ENCODE measurements at regions not wholly inside any gene's neighbourhood (a gene's known extent, or its start where the extent isn't known, plus 50 kb on each side); places are given as distances from the start of the nearest gene placed in this dataset.

DNA sequence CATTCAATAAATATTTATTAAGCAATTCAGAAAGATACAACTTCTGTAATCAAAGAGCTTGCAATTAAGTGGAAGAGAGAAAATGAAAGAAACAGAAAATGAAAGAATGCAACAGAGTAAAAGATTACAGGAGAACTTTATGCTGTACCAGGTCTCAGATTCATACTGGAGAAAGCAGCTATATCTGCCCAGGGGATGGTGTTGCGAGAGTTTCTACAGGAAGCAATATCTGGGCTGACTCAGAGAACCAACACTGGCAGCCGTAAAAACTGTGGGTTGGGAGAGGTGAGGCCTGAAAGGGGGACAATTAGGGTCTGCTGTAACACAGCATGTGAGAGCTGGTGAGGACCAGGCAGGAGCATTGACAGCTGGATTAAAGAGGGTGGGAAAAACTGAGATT lies 256.7 kb upstream of the TCF21 start:
- DNase-seq, result no peak

DNA sequence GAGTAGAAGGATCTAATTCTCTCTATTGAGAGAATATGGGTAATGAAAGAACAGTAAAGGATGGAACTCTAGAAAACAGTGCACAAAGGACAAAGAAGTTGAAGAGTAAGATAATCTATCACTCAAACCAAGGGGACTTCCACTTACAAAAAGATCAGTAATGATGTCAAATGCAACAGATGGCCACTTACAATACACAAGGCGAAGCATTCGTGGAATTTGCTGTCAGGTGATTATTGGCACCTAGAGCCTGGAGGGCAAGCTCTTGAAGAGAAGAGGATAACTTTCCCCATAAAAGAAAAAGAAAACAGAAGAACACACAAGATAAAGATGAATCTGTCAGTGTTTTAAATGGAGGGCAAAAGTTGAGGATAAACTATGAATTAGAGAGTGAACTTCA lies 256.0 kb upstream of the TCF21 start:
- no peak for DNase-seq

DNA sequence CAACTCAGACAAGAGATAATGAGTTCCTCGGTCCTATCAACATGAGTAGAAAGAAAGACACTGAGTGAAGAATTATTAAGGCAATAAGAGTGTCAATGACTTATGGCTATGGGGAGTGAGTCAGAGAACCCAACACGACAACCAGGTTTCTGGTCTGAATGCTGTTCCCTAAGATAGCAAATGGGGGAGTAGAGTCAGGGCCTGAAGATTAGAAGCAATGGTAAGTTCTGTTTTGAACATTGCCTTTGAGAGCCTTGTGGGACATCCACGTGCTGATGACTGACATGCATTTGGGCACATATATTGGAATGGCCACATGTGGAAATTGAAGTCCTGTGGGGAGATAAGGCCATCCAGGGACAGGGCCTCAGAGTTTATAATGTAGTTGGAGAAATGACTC lies 254.4 kb upstream of the TCF21 start:
- DNase-seq, result no peak

DNA sequence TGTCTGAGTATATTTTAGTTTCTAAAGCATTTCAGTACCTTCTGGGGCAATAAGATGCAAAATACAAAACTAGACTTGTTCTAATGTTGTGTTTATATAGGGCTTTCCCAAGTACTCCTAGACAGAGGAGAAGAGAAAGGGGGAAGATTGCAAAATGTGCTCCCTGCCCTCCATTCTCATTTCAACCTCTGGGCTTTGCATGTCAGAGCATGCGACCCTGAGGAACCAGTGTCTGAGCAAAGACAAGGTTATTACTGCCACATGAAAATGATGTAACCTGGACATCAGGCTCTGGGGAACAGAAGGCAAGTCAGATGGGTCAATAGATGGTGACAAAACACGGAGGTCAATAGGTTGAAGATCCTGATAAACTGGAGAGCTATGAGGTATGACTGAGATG lies 253.5 kb upstream of the TCF21 start:
- no peak for DNase-seq

DNA sequence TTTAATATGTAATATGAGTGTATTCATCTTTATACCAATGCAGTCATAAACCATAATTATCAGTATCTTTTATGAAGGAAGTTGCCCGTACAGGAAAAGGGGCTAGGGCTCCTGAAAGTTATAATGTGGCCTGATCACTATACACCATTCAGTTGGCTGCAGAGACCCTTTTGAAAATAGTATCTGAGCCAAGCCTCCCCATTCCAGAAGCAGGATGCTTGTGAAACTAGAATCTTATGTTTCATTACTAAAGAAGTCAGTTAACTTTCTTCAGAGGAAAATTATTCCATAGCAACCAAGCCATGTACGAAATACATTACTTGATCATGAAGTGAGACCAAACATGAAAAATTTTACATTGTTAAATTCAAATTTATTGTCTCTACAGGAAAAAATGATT lies 251.5 kb upstream of the TCF21 start:
- DNase-seq, result no peak

DNA sequence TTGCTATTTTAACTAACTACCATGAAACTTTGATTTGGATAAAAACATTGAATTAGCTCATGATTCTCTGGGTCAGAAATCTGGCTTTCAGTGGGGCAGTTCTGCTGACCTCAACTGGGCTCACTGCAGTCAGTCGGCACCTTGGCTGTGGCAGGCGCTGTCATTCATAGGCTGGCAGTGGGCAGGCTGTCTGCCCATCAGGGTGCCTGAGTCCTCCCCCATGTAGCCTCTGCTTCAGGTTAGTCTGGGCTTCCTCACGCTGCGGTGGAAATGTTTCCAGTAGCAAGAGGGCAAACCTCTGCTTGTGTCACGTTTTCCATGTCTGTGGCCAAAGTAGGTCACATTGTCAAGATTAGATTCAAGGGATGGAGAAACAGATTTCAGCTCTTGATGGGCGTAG lies 251.0 kb upstream of the TCF21 start:
- no peak for DNase-seq

DNA sequence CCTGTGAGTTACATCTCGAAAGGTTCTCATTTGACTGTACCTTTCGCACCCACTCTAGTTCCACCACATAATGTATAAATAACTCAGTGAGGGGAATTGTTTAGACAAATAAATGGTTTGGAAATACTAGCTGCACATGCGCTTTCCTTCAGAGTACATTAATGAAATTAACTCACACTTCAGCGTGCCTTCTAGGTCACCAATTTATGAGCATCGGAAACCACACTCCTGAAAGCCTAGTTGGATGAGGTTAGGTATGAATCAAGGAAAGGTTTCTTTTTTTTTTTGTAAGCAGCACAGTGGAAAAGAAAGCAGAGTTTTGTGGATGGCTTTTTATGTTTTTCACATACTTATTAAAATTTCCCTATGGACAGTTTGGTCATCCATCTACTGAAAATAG lies 247.8 kb upstream of the TCF21 start:
- no peak for DNase-seq

DNA sequence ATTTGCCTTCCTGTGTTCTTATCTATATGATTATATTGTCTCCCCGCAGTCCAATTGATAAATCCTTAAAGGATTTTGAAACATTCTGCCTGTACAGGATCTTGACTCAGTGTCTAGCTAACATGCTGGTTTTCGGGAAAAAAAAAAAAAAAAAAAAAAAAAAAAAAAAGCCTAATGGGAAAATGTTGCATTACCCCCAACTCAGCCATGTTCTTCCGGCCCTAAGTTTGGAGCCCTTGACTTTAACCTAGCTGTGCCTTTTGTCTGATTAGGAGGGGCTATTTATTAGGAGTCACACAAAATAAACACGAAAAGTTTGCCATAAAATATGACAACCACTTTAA lies 244.4 kb upstream of the TCF21 start:
- no peak for DNase-seq

DNA sequence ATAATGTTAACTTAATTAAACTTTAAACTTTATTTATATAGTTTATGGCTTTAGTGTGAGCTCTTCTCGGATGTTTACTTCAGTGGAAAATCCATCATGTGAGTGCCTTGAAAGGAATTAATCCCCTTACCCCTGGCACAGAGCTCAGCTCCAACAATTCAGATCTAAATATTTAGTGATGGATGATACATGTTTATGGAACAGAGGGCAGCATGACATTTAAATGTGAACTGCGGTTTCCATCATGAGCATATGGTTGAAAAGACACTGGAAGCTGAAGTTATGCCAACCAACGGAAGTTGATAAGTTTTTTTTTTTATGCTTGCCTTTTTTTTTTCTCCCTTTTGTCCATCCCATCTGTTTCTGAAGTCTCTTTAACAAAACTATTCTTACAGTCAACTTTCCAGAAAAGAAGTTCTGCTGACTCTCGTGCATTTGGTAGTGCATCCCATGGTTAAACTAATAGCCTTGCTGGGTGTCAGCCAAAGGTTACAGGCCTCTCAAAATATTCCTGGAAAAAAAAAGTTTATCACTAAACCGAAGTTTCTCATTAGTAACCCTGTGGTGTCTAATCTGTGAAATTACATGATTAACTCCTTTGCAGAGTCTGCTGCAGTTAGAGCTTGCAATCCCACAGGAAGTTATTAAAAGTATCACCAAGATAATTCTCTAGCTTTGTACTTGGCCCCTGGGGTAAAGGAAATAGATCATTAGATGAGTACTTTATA lies 243.9 kb upstream of the TCF21 start:
- DNase-seq, result no peak

DNA sequence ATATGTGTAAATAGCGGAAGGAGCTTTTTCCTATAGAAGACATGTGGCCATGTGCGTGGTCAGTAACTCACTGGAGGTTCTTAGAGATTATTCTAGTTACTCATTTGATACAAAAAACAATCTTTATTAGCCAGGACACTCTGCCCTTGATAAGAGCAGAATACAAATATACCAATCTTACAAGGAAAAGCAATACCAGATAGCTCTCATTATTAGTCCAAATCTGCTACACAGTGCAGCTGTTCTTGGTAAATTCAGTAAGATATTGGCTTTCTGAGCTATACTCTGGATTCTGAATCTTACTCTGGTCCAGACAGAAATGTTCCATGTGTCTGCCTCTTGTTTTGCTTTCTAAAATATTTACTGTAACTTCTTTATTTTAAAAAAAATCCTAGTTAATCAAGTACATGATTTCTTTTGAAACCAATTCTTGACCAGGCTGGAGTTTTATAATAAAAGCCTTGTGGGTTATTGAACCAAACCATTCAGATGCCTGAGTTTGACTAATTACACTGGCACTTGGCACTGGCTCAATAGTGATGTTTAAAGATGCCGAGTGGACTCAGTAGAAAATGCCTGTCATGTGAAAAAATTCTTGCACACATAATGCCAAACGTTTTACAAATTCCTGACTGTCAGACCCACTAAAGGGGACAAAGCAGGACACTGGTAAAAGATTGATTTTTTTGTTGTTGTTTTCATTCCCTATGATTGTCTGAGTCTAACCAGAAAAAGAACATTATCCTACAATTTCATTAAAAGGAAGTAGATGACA lies 242.8 kb upstream of the TCF21 start:
- no peak for DNase-seq

DNA sequence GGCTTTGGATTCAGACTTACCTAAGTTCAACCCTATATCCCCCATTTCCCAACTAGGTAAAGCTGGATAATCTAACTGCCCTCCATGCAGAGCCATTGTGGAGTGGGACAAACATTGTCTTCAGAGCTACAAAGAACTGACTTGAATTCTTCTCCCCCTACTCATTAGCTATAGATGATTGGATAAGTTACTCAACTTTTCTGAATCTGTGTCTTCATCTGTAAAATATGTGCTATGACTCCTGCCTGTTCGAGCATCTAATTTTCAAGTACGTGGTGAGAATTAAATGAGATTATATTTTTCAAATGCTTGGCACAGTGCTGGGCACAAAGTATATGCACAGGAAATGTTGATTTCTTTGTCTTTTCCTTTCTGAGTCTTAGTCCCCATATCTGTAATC lies 240.3 kb upstream of the TCF21 start:
- no peak for DNase-seq

DNA sequence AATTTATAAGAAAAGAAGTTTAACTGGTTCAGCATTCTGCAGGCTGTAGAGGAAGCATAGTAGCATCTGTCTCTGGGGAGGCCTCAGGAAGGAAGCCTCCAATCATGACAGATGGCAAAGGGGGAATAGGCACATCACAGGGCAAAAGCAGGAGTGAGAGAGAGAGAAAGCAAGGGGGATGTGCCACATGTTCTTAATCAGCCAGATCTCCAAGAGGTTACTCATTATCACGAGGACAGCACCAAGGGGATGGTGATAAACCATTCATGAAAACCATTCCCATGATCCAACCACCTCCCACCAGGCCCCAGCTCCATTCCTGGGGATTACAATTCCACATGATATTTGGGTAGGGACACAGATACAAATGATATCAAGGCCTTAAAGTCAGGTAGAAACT lies 217.5 kb upstream of the TCF21 start:
- no peak for DNase-seq

DNA sequence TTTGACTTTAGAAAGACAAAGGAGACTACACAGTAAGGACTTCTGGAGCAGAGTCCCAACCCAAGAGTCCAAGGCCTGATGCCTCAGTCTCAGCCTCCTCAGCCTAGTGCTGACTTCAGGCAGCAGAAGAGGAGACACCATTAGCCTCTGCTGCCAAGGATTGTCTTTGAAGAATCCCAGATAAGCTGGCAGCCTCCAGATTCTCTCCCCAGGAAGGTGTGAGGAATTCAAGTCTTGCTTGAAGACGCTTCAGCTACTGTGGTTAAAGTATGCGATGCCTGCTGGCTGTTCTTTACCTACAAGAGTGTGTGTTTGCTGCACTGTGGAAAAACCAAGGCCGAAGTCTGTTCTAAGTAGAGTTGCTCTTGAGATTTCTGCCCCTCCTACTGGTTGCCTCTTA lies 215.9 kb upstream of the TCF21 start:
- DNase-seq, result no peak

DNA sequence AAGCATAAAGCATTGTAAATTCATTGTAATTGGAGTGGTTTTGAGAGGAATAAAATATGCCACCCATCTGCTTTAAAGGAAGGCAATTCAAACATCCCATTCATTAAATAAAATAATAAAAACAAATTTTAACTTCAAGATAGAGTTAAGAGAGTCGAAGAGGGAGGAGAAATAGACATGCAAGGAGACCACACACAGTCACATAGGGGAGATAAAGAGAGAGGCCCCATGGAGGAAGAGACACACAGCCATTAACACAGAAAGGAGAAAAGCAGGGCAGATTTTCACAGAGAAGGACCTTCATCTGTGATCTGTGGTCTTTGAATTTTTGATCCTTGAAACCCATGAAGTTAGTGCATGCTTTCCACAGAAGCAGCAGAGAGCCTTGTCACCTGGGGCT lies 214.3 kb upstream of the TCF21 start:
- no peak for DNase-seq

DNA sequence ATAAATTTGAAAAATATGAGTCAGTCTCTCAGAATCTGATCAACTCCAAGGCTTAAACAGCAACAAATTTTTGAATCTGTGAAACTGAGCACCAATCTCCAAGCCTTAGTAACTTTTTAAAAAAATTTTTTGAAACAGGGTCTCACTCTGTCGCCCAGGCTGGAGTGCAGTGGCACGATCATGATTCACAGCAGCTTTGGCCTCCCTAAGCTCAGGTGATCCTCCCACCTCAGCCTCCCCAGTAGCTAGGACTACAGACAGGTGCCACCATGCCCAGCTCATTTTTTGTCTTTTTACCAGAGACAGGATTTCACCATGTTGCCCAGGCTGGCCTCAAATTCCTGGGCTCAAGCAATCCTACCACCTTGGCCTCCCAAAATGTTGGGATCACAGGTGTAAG lies 207.9 kb upstream of the TCF21 start:
- DNase-seq, result no peak

DNA sequence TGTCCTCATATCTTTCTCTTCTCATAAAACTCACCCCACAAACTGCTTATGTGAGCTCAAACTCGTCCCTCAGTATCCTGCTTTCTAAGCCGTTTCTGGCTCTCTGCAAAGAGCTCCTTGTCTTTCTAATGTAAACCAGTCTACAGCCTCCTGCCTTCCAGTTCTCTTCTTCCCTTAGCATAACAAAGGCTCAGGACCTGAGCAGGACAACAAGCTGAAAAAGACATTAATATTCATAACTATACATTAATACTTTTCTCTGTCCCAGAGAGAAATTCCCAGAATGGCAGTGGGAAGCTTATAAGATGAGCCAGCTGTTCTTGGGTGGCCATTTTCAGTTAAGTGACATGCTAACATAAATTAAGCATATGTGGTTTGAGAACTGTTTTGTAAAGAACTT lies 207.0 kb upstream of the TCF21 start:
- DNase-seq, result no peak

DNA sequence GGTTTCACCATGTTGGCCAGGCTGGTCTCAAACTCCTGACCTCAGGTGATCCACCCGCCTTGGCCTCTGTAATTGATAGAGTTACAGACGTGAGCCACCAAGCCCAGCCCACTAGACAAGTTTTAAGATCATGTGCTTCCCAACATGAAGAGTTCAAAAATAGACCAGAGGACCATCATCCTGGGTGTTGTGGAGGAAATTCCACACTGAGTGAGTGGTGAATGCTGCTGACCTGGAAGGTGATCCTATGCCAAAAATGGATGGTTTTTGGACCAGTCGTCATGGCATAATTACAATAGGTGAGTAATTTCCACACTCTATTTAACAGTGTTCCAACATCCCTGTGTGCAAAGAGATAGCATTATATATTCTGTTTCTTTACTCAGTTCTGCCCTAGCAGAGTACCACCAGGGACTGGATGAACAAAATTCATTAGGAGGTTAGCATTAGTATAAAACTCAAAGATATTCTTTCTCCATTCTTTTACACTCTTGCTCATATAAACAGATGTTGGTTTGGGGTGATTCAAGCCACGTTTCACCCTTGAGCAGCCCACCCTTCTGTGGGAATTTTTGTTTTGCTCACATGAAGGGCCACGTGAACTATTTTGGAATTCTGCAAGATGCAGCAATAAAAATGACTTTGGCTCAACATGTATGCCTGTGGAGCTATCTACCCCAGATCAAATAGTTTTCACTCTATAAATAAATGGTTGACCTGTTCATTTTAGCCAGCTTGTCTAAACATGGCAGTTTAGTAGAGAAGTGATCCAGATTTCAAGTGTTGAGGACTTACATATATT lies 206.2 kb upstream of the TCF21 start:
- DNase-seq, result no peak

DNA sequence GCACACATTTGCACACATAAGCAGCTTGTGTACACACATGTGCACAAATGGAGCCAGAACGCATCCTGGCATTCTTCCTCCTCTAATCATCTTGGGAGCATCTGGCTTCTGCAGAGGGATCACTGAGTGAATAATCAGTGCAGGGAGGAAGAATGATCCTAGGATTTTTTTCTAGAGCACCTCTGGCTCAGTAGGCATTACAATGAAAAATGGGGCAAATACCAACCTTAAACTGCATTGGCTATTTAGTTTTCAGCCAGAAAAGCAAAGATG lies 205.7 kb upstream of the TCF21 start:
- no peak for DNase-seq

DNA sequence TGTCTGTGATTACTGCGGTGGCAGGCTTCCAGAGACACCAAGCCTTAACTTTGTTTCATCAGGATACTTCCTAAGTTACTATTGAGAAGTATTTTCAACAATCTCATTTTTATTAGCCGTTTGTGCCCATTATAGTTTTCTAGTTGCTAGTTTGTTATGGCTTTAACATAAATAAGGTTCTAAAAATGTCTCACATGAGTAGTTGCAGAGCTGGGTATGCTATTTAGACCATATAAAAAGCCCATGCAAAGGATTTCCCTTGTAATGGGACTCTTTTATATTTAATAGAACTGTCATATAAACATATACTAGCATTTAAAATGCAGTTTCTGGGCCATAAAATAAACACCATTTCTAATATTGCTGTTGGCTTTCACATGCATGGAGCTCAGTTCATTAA lies 205.3 kb upstream of the TCF21 start:
- no peak for DNase-seq

DNA sequence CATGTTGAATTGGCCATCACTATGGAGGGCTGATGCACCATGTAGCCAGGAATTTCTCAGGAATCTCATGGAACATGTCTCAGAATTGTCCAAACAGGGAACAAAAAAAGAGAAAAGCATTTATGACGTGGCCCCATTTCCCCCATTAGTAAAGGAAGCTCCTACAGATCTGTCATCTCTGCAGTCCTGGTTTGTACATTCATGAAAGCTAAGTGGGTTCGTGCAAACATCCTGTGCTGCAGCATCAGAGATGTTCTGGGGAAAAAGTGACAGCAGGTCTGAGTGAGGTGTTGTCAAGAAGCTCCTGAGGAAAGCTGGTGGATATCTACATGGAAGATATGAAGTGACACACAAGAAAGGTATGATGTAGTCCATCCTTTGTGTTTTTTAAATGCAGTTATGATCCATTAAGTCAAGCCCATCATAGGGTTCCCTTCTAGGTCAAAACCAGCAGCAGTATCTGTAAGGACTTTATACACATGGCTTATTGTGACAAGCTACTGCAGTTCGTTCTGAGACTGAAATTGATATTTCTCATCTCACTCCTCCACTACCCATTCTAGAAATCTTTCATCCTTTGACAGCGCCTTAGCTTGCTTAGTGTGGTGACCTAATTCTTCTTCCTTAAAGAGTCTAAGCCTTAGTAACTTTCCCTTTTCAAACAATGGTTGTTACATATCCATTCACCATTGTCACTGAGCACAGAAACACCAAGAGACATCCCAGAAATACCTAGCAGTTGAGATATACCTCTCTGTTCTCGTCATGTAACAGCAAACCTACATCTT lies 200.0 kb upstream of the TCF21 start:
- DNase-seq, result no peak

DNA sequence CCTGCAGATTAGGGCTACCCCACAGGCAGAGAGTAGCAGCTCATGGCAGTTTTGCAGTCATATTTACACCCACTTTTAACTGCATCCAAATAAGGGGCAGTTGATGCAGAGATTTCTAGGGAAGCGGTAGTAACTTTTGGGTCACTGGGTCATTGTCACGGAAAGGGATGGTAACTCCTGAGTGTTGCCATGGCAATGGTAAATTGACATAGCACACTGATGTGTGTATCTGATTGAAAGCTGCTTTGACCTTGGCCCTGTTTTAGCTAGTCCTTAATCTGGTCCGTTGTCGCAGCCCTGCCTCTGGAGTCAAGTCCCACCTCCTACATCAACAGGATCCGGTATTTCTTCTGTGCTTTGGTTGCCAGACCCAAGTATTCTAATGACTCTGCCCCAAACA lies 199.1 kb upstream of the TCF21 start:
- DNase-seq, result no peak

DNA sequence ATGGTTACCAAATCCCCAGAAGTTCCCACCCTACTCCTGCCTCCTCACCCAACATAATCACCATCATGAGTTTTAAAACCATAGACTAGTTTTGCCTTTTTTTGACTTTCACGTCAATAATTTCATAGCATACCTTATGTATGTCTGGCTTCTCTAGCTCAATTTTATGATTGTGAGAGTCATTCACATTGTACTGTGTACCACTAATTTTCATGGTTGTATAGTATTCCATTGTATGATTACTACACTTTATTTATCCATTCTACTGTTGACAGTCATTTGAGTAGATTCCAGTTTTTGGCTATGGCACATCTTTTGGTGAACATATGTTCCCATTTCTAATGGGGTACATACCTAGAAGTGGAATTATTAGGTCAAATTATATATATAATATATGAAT lies 195.3 kb upstream of the TCF21 start:
- DNase-seq, result no peak

DNA sequence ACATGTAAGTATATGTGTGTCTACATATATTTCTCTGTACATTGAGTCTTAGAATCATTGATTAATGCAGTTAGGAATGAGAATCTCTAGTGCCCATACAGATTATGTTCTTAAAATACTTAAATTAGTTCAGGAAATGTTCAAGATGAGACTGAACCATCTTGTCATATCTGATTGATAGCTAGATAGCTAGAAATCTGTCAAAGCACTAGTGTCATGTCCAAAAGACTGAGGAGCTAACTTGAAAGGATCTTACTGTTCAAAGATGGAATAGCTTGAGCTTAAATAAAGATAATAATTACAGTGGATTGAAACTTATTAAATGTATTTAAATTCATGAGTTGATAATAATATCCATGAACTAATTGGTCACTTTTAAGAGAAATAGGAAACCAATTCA lies 191.7 kb upstream of the TCF21 start:
- no peak for DNase-seq

DNA sequence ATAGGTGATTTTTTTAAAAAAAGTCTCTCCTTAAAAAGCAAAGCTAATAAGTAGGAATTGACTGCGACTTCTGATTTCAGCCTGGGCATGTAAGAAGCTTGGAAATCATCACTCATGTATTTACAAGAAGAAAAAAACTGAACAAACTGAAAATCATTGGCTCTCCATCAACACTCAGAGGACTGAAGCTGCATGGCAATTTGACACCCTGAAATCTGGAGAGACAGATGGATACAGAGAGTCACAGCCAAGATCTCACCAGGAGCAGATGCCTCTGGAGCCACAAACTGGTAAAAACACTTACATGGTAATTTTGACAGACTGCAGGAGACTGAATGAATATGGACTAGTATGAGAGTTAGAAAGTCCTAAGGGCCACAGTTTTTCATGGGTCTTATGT lies 191.2 kb upstream of the TCF21 start:
- no peak for DNase-seq
